ENCODE measurements at regions not wholly inside any gene's neighbourhood (a gene's known extent, or its start where the extent isn't known, plus 50 kb on each side); places are given as distances from the start of the nearest gene placed in this dataset.

GRCh38 chr6:6704103-6705060 is 115.9 kb downstream of the LY86 start:
- Mint-ChIP-seq H3K4me3 (no peak overlapping the region), H3K36me3 (no peaks in the 10 kb centered on the region), H3K4me1 (peaks cover 0 to 6% (median 3%) of the 10 kb centered on the region in 3 donors), H3K27me3 (peaks cover 16 to 20% (median 16%) of the 10 kb centered on the region in 3 donors), H3K27ac (no peak overlapping the region), H3K9me3 (no peaks in the 10 kb centered on the region)
- ATAC-seq (ENCODE audit: low read depth in 2 of 2) = no peak
- no peak for DNase-seq

- no peaks in the 10 kb centered on the region for H3K9me3 Mint-ChIP-seq
- H3K27me3 Mint-ChIP-seq = peaks cover 10 to 16% (median 14%) of the 10 kb centered on the region in 3 donors
- no peak for ATAC-seq (ENCODE audit: low read depth in 2 of 2)
- DNase-seq = no peak
- H3K4me1 Mint-ChIP-seq = peaks cover 0 to 6% (median 5%) of the 10 kb centered on the region in 3 donors
- H3K27ac Mint-ChIP-seq = no peak overlapping the region
- H3K4me3 Mint-ChIP-seq = no peak overlapping the region
- no peaks in the 10 kb centered on the region for H3K36me3 Mint-ChIP-seq
Observed at GRCh38 chr6:6705061-6705425, 116.5 kb downstream of the LY86 start.

- Mint-ChIP-seq H3K9me3 (no peaks in the 10 kb centered on the region), H3K27ac (no peak overlapping the region), H3K4me3 (no peak overlapping the region), H3K36me3 (no peaks in the 10 kb centered on the region), H3K4me1 (peaks cover 3 to 16% (median 8%) of the 10 kb centered on the region in 3 donors), H3K27me3 (peaks cover 4 to 12% (median 8%) of the 10 kb centered on the region in 3 donors)
- ATAC-seq (ENCODE audit: low read depth in 2 of 2) (no peak), DNase-seq (no peak)
Observed at GRCh38 chr6:6705915-6706675, 117.6 kb downstream of the LY86 start.

- ATAC-seq (ENCODE audit: low read depth in 2 of 2) (no peak), DNase-seq (no peak)
- peak overlapping the region in 1 of 6 donors; percentile 7 for H3K27ac Mint-ChIP-seq
- H3K36me3 Mint-ChIP-seq = no peaks in the 10 kb centered on the region
- H3K9me3 Mint-ChIP-seq = peaks cover 0 to 2% (median 0%) of the 10 kb centered on the region in 7 donors
- peaks cover under 1 to 4% (median 1%) of the 10 kb centered on the region in 3 donors for H3K27me3 Mint-ChIP-seq
- no peak overlapping the region for H3K4me3 Mint-ChIP-seq
- peaks cover 14 to 20% (median 15%) of the 10 kb centered on the region in 3 donors for H3K4me1 Mint-ChIP-seq
Observed at GRCh38 chr6:6707143-6707542, 118.6 kb downstream of the LY86 start.

GRCh38 chr6:6709106-6709505 is 120.6 kb downstream of the LY86 start:
- H3K36me3 Mint-ChIP-seq = no peaks in the 10 kb centered on the region
- H3K27me3 Mint-ChIP-seq = peaks cover 3 to 9% (median 5%) of the 10 kb centered on the region in 3 donors
- H3K9me3 Mint-ChIP-seq = peaks cover 0 to 2% (median 0%) of the 10 kb centered on the region in 7 donors
- no peak overlapping the region for H3K27ac Mint-ChIP-seq
- ATAC-seq (ENCODE audit: low read depth in 2 of 2) = no peak
- no peak for DNase-seq
- peaks cover 27 to 40% (median 28%) of the 10 kb centered on the region in 3 donors for H3K4me1 Mint-ChIP-seq
- H3K4me3 Mint-ChIP-seq = no peak overlapping the region

GRCh38 chr6:6711031-6711785 is 122.7 kb downstream of the LY86 start:
- Mint-ChIP-seq H3K9me3 (peaks cover 0 to 2% (median 0%) of the 10 kb centered on the region in 7 donors), H3K4me3 (peak overlapping the region in 7 of 8 donors; percentile 1 to 90 (median 75)), H3K27ac (peak overlapping the region in 4 of 6 donors; percentile 47 to 93 (median 66)), H3K4me1 (peaks cover 27 to 42% (median 30%) of the 10 kb centered on the region in 3 donors), H3K27me3 (peaks cover 5 to 9% (median 6%) of the 10 kb centered on the region in 3 donors), H3K36me3 (no peaks in the 10 kb centered on the region)
- no peak for ATAC-seq (ENCODE audit: low read depth in 2 of 2)
- DNase-seq = no peak

- H3K4me1 Mint-ChIP-seq = peaks cover 27 to 42% (median 30%) of the 10 kb centered on the region in 3 donors
- peak overlapping the region; percentile 1 to 90 (median 78) for H3K4me3 Mint-ChIP-seq
- DNase-seq (peak; percentile 68), ATAC-seq (ENCODE audit: low read depth in 2 of 2) (peak; percentile 90 to 96)
- H3K9me3 Mint-ChIP-seq = peaks cover 0 to 2% (median 0%) of the 10 kb centered on the region in 7 donors
- H3K36me3 Mint-ChIP-seq = no peaks in the 10 kb centered on the region
- peak overlapping the region in 3 of 6 donors; percentile 47 to 93 (median 74) for H3K27ac Mint-ChIP-seq
- H3K27me3 Mint-ChIP-seq = peaks cover 5 to 9% (median 6%) of the 10 kb centered on the region in 3 donors
Observed at GRCh38 chr6:6711832-6712448, 123.4 kb downstream of the LY86 start.

GRCh38 chr6:6712449-6713403 is 124.2 kb downstream of the LY86 start:
- peaks cover 5 to 9% (median 6%) of the 10 kb centered on the region in 3 donors for H3K27me3 Mint-ChIP-seq
- DNase-seq (peak; percentile 29), ATAC-seq (ENCODE audit: low read depth in 2 of 2) (peak; percentile 49 to 59)
- no peaks in the 10 kb centered on the region for H3K36me3 Mint-ChIP-seq
- H3K4me1 Mint-ChIP-seq = peaks cover 27 to 42% (median 30%) of the 10 kb centered on the region in 3 donors
- peaks cover 0 to 2% (median 0%) of the 10 kb centered on the region in 7 donors for H3K9me3 Mint-ChIP-seq
- peak overlapping the region in 2 of 6 donors; percentile 74 to 83 for H3K27ac Mint-ChIP-seq
- peak overlapping the region; percentile 34 to 90 (median 74) for H3K4me3 Mint-ChIP-seq

GRCh38 chr6:6713657-6714056 is 125.1 kb downstream of the LY86 start:
- ATAC-seq (ENCODE audit: low read depth in 2 of 2) = no peak
- H3K4me1 Mint-ChIP-seq = peaks cover 27 to 42% (median 30%) of the 10 kb centered on the region in 3 donors
- no peaks in the 10 kb centered on the region for H3K36me3 Mint-ChIP-seq
- peak overlapping the region in 1 of 6 donors; percentile 83 for H3K27ac Mint-ChIP-seq
- H3K4me3 Mint-ChIP-seq = peak overlapping the region in 4 of 8 donors; percentile 73 to 87 (median 82)
- DNase-seq = no peak
- peaks cover 0 to 2% (median 0%) of the 10 kb centered on the region in 7 donors for H3K9me3 Mint-ChIP-seq
- H3K27me3 Mint-ChIP-seq = peaks cover 6 to 9% (median 7%) of the 10 kb centered on the region in 3 donors

- ATAC-seq (ENCODE audit: low read depth in 2 of 2) = no peak
- H3K4me1 Mint-ChIP-seq = peaks cover 27 to 42% (median 30%) of the 10 kb centered on the region in 3 donors
- no peaks in the 10 kb centered on the region for H3K36me3 Mint-ChIP-seq
- DNase-seq = no peak
- no peak overlapping the region for H3K27ac Mint-ChIP-seq
- H3K9me3 Mint-ChIP-seq = peaks cover 0 to 2% (median 0%) of the 10 kb centered on the region in 7 donors
- H3K4me3 Mint-ChIP-seq = peak overlapping the region in 2 of 8 donors; percentile 24 to 43
- H3K27me3 Mint-ChIP-seq = peaks cover 6 to 12% (median 9%) of the 10 kb centered on the region in 3 donors
Observed at GRCh38 chr6:6714118-6714897, 125.8 kb downstream of the LY86 start.

- Mint-ChIP-seq H3K27ac (no peak overlapping the region), H3K9me3 (peaks cover 0 to 2% (median 0%) of the 10 kb centered on the region in 7 donors), H3K4me3 (no peak overlapping the region), H3K36me3 (no peaks in the 10 kb centered on the region), H3K4me1 (peaks cover 27 to 42% (median 30%) of the 10 kb centered on the region in 3 donors), H3K27me3 (peaks cover 6 to 12% (median 9%) of the 10 kb centered on the region in 3 donors)
- ATAC-seq (ENCODE audit: low read depth in 2 of 2) (no peak), DNase-seq (no peak)
Observed at GRCh38 chr6:6714953-6715352, 126.4 kb downstream of the LY86 start.

All from naive B cell (primary cell).